ENCODE measurements at regions not wholly inside any gene's neighbourhood (a gene's known extent, or its start where the extent isn't known, plus 50 kb on each side); places are given as distances from the start of the nearest gene placed in this dataset.
"Not testable (repeated sequence)": the region's sequence is repeated elsewhere in the genome, so short reads cannot be mapped to it uniquely, and the experiment has no call there.

DNA sequence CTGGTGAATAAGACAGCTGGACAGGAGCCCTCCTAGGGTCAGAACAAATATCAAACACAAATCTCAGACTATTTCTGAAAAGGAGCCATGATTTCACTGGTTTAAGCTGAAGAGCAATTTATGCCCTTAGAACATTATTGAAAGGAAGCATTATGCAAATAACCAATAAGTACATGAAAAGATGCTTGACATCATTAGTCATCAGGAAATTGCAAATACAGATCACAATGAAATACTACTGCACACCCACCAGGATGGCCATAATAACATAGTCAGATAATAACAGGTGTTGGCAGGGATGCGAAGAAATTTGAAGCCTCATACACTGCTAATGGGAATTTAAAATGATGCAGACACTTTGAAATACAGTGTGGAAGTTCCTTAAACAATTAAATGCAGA lies 176.4 kb upstream of the RAB6C start:
- no peaks in the 10 kb centered on the region for H3K9me3 ChIP-seq
- no peak overlapping the region for H3K4me3 ChIP-seq
- H3K27ac ChIP-seq: no peak overlapping the region
- no peaks in the 10 kb centered on the region for H3K27me3 ChIP-seq
- no peak for DNase-seq
- TF ChIP-seq, protein P1, sequence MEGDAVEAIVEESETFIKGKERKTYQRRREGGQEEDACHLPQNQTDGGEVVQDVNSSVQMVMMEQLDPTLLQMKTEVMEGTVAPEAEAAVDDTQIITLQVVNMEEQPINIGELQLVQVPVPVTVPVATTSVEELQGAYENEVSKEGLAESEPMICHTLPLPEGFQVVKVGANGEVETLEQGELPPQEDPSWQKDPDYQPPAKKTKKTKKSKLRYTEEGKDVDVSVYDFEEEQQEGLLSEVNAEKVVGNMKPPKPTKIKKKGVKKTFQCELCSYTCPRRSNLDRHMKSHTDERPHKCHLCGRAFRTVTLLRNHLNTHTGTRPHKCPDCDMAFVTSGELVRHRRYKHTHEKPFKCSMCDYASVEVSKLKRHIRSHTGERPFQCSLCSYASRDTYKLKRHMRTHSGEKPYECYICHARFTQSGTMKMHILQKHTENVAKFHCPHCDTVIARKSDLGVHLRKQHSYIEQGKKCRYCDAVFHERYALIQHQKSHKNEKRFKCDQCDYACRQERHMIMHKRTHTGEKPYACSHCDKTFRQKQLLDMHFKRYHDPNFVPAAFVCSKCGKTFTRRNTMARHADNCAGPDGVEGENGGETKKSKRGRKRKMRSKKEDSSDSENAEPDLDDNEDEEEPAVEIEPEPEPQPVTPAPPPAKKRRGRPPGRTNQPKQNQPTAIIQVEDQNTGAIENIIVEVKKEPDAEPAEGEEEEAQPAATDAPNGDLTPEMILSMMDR (IDR thresholded peaks at IDR 0.05): no peak
- TF ChIP-seq POLR2A (IDR thresholded peaks at IDR 0.05): no peak
- no peaks in the 10 kb centered on the region for H3K36me3 ChIP-seq
- H3K4me1 ChIP-seq: no peaks in the 10 kb centered on the region

DNA sequence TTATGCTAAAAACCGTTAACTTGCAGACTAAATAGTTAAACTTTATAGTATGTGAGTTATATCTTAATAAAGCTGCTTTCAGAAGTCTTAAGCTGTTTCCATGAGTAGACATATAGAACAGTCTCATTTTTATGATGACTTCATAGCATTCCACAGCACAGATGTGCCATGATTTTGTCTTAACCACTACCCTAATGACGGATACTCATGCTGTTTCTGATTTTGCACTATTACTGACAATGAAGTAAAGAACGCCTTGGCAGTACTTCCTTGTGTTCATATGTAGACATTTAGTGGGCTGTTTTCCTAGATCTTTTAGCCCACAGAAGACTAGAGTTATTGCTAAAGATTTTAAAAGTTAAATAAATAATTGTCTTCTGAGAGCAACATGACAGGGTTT lies 175.6 kb upstream of the RAB6C start:
- Histone ChIP-seq H3K27ac (no peak overlapping the region), H3K36me3 (no peaks in the 10 kb centered on the region), H3K4me1 (no peaks in the 10 kb centered on the region), H3K4me3 (no peak overlapping the region), H3K9me3 (no peaks in the 10 kb centered on the region), H3K27me3 (no peaks in the 10 kb centered on the region)
- DNase-seq: no peak
- TF ChIP-seq POLR2A (IDR thresholded peaks at IDR 0.05): no peak
- TF ChIP-seq, protein P1 (IDR thresholded peaks at IDR 0.05): no peak

DNA sequence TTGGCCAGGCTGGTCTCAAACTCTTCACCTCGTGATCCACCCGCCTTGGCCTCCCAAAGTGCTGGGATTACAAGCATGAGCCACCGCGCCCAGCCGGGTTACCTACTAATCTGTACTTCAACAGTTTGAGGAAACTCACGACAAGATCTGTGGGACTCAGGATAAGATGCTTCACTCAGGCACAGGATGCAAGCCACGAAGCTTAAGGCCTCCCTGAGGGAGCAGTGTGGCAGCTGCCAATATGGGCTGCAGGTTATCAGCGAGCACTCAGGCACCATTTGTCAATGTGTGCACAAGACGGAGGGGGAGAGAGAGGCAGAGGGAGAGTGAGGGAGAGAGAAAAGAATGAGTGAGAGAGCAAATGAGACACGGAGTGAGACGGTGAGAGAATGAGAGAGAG lies 173.6 kb upstream of the RAB6C start:
- no peak for DNase-seq
- TF ChIP-seq, protein P1 (IDR thresholded peaks at IDR 0.05): no peak
- TF ChIP-seq POLR2A (IDR thresholded peaks at IDR 0.05): no peak
- Histone ChIP-seq H3K4me1 (no peaks in the 10 kb centered on the region), H3K36me3 (no peaks in the 10 kb centered on the region), H3K9me3 (no peaks in the 10 kb centered on the region), H3K27ac (no peak overlapping the region), H3K27me3 (no peaks in the 10 kb centered on the region), H3K4me3 (no peak overlapping the region)

DNA sequence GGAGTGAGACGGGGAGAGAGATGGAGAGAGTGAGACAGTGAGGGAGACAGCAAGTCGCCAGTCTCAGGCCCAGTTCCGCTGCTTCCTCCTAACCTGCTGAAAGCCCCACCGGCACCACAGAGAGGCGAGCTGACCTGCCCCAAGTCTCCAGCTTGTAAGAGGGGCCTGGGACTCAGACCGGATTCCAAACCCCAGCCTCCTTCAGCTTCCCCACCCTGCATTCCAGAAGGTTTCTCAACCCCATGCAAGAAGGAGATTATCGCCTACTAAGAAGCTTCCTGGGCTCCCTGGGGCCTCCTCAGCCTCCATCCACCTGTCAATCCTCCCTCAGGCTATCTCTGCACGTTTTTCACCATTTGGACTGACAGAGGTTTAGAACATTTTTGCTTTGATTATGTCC lies 173.1 kb upstream of the RAB6C start:
- H3K27ac ChIP-seq: no peak overlapping the region
- no peak overlapping the region for H3K4me3 ChIP-seq
- no peaks in the 10 kb centered on the region for H3K4me1 ChIP-seq
- no peak for TF ChIP-seq POLR2A (IDR thresholded peaks at IDR 0.05)
- TF ChIP-seq, protein P1 (IDR thresholded peaks at IDR 0.05): no peak
- no peaks in the 10 kb centered on the region for H3K36me3 ChIP-seq
- no peaks in the 10 kb centered on the region for H3K27me3 ChIP-seq
- no peak for DNase-seq
- H3K9me3 ChIP-seq: no peaks in the 10 kb centered on the region

DNA sequence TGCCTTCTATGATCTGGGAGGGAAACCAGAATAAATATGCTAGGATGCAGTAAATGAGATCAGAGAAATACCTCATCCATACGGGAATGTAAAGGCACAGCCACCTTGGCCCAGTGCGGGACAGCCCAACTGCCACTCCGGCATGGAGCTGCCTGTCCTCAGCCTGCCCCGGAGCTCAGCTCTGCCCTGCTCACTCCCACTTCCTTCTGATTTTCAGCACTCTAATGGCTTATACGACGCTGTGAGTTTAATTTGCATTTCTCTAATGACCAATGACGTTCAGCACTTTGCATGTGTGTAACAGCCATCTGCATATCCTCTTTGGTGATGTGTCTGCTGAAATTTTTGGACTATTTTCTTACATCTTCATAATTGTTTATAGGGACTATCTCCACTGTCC lies 172.5 kb upstream of the RAB6C start:
- no peaks in the 10 kb centered on the region for H3K36me3 ChIP-seq
- no peak overlapping the region for H3K27ac ChIP-seq
- no peak overlapping the region for H3K4me3 ChIP-seq
- H3K9me3 ChIP-seq: no peaks in the 10 kb centered on the region
- no peaks in the 10 kb centered on the region for H3K4me1 ChIP-seq
- H3K27me3 ChIP-seq: no peaks in the 10 kb centered on the region
- no peak for DNase-seq
- TF ChIP-seq POLR2A (IDR thresholded peaks at IDR 0.05): no peak
- TF ChIP-seq, protein P1 (IDR thresholded peaks at IDR 0.05): no peak

DNA sequence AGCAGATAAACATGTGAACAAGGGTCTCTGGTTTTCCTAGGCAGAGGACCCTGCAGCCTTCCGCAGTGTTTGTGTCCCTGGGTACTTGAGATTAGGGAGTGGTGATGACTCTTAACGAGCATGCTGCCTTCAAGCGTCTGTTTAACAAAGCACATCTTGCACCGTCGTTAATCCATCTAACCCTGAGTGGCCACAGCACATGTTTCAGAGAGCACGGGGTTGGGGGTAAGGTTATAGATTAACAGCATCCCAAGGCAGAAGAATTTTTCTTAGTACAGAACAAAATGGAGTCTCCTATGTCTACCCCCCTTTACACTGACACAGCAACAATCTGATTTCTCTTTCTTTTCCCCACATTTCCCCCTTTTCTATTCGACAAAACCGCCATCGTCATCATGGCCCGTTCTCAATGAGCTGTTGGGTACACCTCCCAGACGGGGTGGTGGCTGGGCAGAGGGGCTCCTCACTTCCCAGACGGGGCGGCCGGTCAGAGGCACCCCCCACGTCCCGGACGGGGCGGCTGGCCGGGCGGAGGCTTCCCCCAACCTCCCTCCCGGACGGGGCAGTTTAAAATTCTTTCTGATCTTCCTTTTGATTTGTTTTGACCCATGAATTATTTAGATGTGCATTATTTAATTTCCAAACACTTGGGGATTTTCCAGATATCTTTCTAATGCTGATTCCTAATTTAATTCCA lies 171.7 kb upstream of the RAB6C start:
- H3K27me3 ChIP-seq, H3K4me3 ChIP-seq, DNase-seq, H3K9me3 ChIP-seq, H3K27ac ChIP-seq, H3K36me3 ChIP-seq, H3K4me1 ChIP-seq: not testable (repeated sequence)

Data from Peyer's patch (tissue), 4 donors.